Panc1 (cell line): ENCODE measurements at regions not wholly inside any gene's neighbourhood (a gene's known extent, or its start where the extent isn't known, plus 50 kb on each side); places are given as distances from the start of the nearest gene placed in this dataset.

ENCODE experiments used
- ATAC-seq: fragments of 200-7000 bp; cut with Tn5 transposase; 2 replicates; pipeline ENCODE4 v1.9.1; 2020; ENCODE audit warnings: mild to moderate bottlenecking, moderate library complexity
- BruUV-seq: library from RNA; stranded (reverse); fragments of 400-500 nt; replicated peaks from 2 replicates; lab custom pipeline; 2021; lab: Mats Ljungman, UMichigan
- CTCF ChIA-PET: fragments of 300-600 bp; sonication (Branson Sonifier 250); formaldehyde crosslinking; loops from one replicate; lab custom pipeline; 2022; ENCODE audit warnings: antibody characterized with exemption; lab: Charles Lee
- POLR2A ChIA-PET: fragments of 300-600 bp; sonication (Branson Sonifier 250); formaldehyde crosslinking; loops from one replicate; lab custom pipeline; 2022; ENCODE audit warnings: antibody characterized with exemption; lab: Charles Lee
- DNase-seq: peaks from one replicate; pipeline ENCODE4 v3.0.0-alpha.2; 2010; ENCODE audit warnings: low read depth, low spot score
- H3K27ac ChIP-seq: 2 replicates; pipeline ENCODE4 v1.5.1; 2011; ENCODE audit warnings: mild to moderate bottlenecking, low read length, inconsistent platforms
- H3K27me3 ChIP-seq: fragments of 200-500 bp; sonication (Bioruptor generic); 2 replicates; pipeline ENCODE4 v1.6.0; 2014; ENCODE audit warnings: low read length, inconsistent platforms; ENCODE audit not compliant: control insufficient read depth, insufficient read depth
- H3K36me3 ChIP-seq: fragments of 200-500 bp; sonication (Bioruptor generic); 2 replicates; pipeline ENCODE4 v1.5.1; 2014; ENCODE audit warnings: inconsistent platforms, mild to moderate bottlenecking, low read length, moderate library complexity; ENCODE audit not compliant: control insufficient read depth, insufficient read depth
- H3K4me1 ChIP-seq: 2 replicates; pipeline ENCODE4 v1.5.1; 2011; ENCODE audit warnings: inconsistent platforms, mild to moderate bottlenecking, low read length, moderate library complexity; ENCODE audit not compliant: control insufficient read depth, insufficient read depth
- H3K4me3 ChIP-seq, 2 experiments: 2 replicates each; pipeline ENCODE4 v1.5.1; 2011 to 2012; ENCODE audit warnings: low read depth in 2 of 2, low read length in 2 of 2, mild to moderate bottlenecking in 2 of 2, inconsistent platforms in 1 of 2, moderate library complexity in 1 of 2
- H3K9me3 ChIP-seq: fragments of 200-500 bp; sonication (Bioruptor generic); 2 replicates; pipeline ENCODE4 v1.5.1; 2014; ENCODE audit warnings: low read depth, mild to moderate bottlenecking, inconsistent platforms, low read length, moderate library complexity; ENCODE audit not compliant: control insufficient read depth, insufficient read depth
- CTCF ChIP-seq: fragments of 450-650 bp; IDR thresholded peaks from 2 replicates; pipeline ENCODE4 v1.5.1; 2017; ENCODE audit warnings: mild to moderate bottlenecking
- POLR2AphosphoS5 ChIP-seq: IDR thresholded peaks from 2 replicates; pipeline ENCODE4 v1.6.1; 2012; ENCODE audit warnings: mild to moderate bottlenecking, low read depth, low read length, moderate library complexity
- REST ChIP-seq, 2 experiments: IDR thresholded peaks; 2 replicates each; pipeline ENCODE4 v1.6.1; 2011 to 2012; ENCODE audit warnings: low read depth in 2 of 2, control low read depth in 1 of 2, low read length in 1 of 2, mild to moderate bottlenecking in 1 of 2, moderate library complexity in 1 of 2; ENCODE audit not compliant: insufficient read depth in 1 of 2
- SIN3A ChIP-seq: IDR thresholded peaks from 2 replicates; pipeline ENCODE4 v1.6.1; 2012; ENCODE audit warnings: low read depth, mild to moderate bottlenecking, low read length, moderate library complexity, borderline replicate concordance; ENCODE audit not compliant: insufficient read depth
- TCF7L2 ChIP-seq: IDR thresholded peaks from 2 replicates; pipeline ENCODE4 v1.6.1; 2011; ENCODE audit warnings: mild to moderate bottlenecking, low read depth, low read length, inconsistent platforms
- in situ Hi-C: cut with HindIII; loops from 2 replicates; pipeline ENCODE4 v1.10.0; 2016; ENCODE audit warnings: low sequenced_read_pairs, low pct_unique_long_range_greater_than_20kb
- intact Hi-C: fragments of 100-400 bp; cut with micrococcal nuclease; formaldehyde crosslinking; loops from one replicate; pipeline ENCODE4 v1.10.0; 2022; ENCODE audit not compliant: unreplicated experiment

- ChIA-PET POLR2A (no interaction called here), CTCF (interaction anchor here (0.7 kb wide), 1 partner anchor 188 kb away, joined by 3 read pairs; no protein-coding TSS in a partner anchor)
These were observed 112.7 kb upstream of the WNT4 start for GRCh38 chr1:22255341-22256212.

GRCh38 chr1:22256213-22256512 lies 113.3 kb upstream of the WNT4 start:
- in situ Hi-C loops = no loop called here
- no peaks in the 10 kb centered on the region for H3K9me3 ChIP-seq
- ChIA-PET POLR2A (no interaction called here), CTCF (no interaction called here)
- DNase-seq = no peak
- TF ChIP-seq TCF7L2 (no peak), REST (IDR thresholded peaks at IDR 0.05; ENCODE audit: insufficient read depth in 1 of 2, low read depth in 2 of 2, low read length in 1 of 2) (no peak), POLR2AphosphoS5 (no peak), SIN3A (no peak), CTCF (no peak)
- intact Hi-C loops = no loop called here
- no peaks in the 10 kb centered on the region for H3K27me3 ChIP-seq
- no peak overlapping the region for H3K4me3 ChIP-seq
- H3K27ac ChIP-seq = no peak overlapping the region
- H3K36me3 ChIP-seq = no peaks in the 10 kb centered on the region
- BruUV-seq = no TSS peak
- ATAC-seq = no peak
- peaks cover 7% of the 10 kb centered on the region; the same call in 1 of the 2 replicates for H3K4me1 ChIP-seq

More at GRCh38 chr1:22255341-22256212, 112.7 kb upstream of the WNT4 start:
- TF ChIP-seq CTCF = no peak
- no peak for TF ChIP-seq POLR2AphosphoS5
- no peak for TF ChIP-seq TCF7L2
- TF ChIP-seq SIN3A = no peak
- TF ChIP-seq REST (IDR thresholded peaks at IDR 0.05; ENCODE audit: insufficient read depth in 1 of 2, low read depth in 2 of 2, low read length in 1 of 2) = no peak
- in situ Hi-C loops = no loop called here
- Histone ChIP-seq H3K27ac (no peak overlapping the region), H3K36me3 (no peaks in the 10 kb centered on the region), H3K9me3 (no peaks in the 10 kb centered on the region), H3K27me3 (no peaks in the 10 kb centered on the region), H3K4me1 (peaks cover 7% of the 10 kb centered on the region; the same call in 1 of the 2 replicates), H3K4me3 (no peak overlapping the region)
- no peak for DNase-seq
- no TSS peak for BruUV-seq
- ATAC-seq = no peak
- intact Hi-C loops = no loop called here
